ENCODE measurements at regions not wholly inside any gene's neighbourhood (a gene's known extent, or its start where the extent isn't known, plus 50 kb on each side); places are given as distances from the start of the nearest gene placed in this dataset.

DNA sequence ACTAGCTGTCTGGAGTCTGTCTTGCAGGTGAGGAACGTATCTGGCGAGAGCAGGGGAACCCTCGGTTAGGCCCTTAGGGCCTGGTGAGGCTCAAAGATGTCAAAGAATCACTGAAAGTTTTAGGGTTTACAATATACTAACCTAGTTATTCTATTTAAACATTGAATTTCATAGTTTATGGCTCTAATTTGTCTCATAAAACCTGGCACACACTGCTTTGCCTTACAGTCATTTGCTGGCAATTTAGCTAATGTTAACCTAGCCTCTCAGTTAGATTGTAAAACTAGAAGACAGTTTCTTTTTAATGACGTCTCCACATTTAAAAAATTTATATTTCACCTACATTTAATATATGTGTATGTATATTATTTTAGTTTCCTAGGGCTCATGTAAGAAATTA is 89.6 kb upstream of the DOCK10 start:
- DNase-seq = no peak

DNA sequence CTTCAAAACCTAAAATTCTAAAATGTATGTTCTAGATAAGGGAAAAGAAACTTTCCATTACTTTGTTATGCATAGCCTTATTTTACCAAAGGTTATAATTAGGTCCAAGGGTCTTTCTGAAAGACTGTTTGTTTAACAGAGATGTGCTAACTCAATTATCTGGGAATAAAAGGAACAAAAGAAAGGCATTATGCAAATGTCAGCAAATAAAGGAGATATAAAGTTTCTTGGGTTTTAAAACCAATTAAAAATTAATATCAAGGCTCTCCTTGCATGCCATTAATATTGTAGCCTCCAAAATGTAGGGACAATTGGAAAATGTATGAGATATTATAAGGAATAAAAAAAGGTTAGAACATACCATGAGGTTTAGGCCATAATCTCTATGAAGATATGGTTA is 87.8 kb upstream of the DOCK10 start:
- DNase-seq = no peak

DNA sequence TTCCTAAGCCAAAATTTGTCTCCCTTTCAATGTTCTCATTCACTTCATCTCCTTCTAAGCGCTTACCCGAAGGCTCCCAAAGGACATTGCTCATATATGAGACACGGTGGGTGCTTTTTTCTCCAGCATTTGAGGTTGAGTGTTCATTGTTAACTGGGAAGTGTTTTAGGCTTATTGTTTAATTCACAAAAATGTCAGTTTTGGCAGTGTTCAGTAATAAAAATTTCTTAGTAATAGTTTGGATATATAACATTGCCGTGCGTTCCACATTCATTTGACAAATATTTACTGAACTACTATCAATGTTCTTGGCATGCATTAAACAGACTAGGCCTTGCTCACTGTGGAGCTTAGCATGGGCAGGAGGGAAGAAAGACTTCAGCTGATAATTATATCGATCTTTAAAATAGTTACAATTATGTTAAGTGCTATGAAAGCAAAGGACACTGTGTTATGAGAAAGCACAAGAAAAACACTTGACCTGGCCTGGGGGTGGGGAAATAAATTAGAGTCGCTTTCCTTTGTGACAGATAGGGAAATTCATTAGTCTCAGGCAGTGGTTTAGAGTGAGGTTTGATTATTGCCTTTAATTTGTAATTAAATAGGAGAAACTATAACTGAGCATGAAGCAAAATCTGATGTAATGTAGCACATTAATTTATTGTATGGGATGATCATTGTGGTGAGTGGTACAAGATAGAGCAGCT is 82.2 kb upstream of the DOCK10 start:
- DNase-seq = no peak

DNA sequence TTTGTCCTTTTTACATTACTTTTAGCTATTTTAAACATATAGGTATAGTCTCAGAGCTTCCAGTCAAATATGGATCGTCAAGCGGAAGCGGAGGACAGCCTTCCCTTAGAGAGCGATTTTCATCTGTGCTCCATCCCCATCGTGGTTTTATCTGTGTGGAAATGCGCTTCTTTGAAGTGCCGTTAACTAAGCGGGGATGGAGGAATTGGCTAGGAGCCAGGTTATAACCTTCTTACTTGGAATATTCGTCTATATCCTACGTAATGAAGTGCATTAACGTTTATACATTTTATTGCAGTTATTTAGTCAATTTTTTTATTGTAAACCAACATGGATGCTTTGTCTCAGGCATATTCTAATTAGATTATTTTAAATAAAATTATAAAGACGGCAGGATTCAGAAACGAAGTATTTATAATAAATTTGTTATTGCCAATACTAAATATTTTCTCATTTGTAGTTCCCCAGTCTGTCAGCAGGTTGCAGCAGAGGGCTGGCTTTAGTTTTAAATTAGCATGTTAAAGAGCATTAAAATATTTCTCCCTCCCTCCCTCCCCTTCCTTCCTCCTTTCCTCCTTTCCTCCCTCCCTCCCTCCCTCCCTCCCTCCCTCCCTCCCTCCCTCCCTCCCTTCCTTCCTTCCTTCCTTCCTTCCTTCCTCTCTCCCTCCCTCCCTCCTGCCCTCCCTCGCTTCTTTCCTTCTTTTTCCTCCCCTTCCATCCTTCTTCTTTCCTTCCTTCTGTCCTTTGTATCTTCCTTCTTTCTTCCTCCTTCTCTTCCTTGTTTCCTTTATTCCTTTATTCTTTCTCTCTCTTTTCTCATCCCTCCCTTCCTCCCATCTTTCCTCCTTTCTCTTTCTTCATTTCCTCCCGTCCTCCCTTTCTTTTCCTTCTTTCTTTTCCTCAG is 80.6 kb upstream of the DOCK10 start:
- peak; percentile 31 for DNase-seq

DNA sequence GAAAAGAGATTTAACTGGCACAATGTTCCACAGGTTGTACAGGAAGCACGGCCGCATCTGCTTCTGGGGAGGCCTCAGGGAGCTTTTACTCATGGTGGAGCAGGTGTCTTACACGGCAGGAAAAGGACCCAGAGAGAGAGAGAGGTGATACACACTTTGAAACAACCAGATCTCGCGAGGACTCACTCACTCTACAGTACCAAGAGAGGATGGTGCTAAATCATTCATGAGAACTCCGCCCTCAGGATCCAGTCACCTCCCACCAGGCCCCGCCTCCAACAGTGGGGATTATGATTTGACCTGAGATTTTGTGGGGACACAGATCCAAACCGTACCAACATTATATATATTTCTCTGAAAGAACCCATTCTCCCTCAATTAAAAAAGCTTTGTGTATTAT is 79.7 kb upstream of the DOCK10 start:
- no peak for DNase-seq

DNA sequence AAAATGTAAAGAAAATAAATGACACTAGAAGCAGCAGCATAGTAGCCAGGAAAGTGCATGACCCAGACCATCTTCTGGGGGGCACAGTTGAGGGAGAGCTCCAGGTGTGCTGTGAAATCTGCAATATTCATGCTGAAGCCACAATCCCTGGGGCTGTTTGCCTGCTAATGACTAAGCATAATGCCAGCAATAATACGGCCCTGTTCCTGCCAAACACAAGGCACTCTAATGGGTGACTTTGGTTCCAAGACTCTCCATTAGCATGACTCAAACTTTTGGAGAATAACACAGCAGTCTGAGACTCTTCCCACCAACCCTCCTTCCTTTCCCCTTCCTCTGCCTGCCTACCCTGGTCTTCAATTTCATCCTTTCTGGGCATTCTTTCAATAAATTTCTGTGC is 77.9 kb upstream of the DOCK10 start:
- DNase-seq = no peak

DNA sequence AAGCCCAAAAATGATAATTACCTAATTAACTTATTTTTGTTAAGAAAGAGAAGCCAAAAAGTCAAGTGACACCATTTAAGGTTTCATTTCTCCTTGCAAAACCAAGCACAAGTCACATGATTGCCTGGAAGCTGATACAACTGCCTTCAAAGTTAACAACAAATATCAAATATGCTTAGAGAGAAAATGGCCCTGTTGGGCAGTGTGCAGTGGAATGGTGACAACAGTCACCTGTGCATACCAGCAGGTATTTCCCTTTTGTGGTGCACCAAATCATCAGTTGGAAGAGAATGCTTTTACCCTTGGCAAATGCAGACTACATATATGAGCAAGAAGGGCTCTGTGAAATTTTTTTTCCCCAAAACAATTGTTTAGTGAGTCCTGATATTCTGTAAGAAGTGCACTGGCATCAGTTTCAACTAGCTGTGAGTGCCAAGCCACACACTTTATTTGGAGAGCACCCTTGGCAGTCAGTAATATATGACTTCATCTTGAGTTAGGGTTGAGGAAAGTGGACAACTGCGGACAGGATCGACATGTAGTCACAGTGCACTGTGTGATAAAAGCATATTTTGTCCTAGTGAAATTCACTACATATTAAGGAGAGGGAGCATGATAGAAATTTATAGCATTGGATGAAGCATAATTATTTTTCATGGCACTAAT is 74.9 kb upstream of the DOCK10 start:
- no peak for DNase-seq

DNA sequence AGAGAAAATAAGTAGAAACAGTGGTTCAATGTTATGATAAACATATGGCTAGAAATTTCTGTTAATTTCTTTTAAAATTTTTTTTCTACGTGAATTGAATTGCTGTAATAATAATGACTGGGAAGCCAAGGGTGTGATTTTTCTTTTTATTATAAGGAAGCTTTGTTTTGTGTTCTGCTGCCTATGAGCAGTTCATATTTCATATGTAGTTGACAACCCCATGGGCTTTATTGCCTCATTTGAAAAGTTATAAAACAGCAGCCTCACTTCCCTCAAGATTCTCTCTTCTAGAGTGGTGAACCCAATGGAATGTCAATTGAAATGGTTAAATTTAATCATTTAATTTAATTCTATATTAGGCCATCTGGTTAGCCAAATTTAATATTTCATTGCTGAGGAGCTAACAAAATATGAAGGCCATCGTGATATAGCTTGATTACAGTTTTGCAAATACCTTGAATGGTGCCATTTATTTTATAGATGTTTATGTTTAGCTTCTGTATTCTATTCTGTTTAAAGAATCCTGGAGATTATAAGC is 72.6 kb upstream of the DOCK10 start:
- no peak for DNase-seq

DNA sequence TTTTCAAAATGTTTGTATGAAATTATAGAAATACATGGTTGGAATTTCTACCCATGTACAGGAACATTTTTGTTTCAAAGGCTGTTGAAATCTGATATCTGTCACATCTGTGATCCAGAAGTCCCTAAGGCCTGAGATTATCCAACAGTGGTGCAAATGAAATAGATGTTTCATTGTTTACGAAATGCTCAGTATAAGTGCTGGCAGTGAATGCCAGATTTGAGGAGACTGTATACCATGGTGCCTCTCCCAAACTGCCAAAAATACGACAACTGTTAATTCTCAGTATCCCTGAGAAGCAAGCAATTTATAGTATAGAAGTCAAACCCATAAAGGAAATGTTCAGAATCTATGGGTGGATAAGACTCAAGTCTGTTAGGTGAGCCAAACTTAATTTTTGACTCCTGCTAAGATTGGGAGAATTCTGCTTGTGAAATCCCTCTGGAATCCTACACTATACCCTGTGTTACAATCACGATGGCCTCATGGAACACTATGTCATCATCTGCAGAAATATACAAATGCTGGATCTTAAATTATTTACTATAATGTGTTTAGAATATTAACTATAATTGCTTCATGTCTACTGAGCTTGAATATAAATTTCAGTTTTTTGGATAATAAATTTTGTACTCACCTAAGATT is 71.2 kb upstream of the DOCK10 start:
- DNase-seq = no peak

DNA sequence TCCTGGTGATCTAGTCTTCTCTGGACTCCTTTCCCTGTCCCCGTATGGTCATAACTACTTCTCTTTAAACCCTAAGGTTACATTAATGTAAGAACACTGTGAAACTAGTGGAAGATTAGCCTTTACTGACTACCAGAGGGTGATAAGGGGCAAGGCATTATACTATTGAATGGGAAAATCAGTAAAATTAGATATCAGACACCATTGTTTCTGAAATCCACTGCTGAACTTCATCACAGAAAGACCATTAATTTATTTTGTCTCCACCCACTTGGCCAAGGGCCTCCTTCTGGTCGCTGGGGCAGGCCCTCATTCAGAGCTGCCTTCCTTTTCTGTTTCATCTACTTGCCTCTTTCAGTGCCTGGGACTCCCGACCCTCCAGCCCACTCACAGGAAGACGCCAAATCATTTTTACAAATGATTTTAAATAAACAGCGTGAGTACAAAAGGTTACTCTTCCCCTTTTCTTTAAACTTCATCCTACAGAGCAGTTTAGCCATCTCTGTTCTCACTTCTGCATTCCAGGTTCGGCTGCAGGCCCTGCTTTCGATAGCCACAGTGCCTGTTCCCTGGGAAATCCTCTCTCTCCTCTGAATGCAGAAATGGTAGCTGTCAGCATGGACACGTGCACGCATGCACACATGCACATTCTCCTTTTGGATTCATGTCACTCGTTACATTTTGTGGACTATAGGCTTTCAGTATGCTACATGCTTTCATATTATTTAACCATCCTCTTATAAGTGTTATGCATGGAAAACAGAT is 70.3 kb upstream of the DOCK10 start:
- DNase-seq = peak; percentile 3

DNA sequence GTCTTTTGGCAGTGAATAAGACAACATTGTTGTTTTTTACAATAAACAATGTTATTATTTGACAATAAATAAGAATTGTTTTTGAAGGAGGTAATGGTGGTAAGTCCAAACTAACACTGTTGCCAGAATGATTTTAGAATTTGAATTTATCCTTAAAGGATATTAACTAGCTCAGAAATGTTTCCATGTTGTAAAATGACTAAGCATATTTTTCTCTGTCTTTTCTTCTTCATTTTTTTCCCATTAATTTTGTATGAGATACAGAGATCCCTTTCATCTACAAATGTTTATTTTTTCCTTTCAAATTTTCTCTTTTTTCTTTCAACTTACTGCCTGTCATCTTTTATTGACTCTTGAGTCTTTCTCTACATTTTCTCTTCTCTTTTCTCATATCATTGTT is 66.5 kb upstream of the DOCK10 start:
- no peak for DNase-seq

DNA sequence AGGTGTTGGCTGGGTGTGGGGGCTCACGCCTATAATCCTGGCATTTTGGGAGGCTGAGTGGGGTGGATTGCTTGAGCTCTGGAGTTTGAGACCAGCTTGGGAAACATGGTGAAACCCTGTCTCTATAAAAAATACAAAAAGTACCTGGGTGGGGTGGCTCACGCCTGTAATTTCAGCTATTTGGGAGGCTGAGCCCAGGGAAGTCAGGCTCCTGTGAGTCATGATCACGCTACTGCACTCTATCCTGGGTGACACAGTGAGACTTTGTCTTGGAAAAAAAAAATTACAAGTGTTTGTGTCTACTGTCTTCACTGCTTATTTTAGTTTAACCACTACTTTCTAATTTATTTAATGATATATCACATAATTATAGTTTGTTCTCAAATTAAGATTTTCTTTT is 62.7 kb upstream of the DOCK10 start:
- no peak for DNase-seq

DNA sequence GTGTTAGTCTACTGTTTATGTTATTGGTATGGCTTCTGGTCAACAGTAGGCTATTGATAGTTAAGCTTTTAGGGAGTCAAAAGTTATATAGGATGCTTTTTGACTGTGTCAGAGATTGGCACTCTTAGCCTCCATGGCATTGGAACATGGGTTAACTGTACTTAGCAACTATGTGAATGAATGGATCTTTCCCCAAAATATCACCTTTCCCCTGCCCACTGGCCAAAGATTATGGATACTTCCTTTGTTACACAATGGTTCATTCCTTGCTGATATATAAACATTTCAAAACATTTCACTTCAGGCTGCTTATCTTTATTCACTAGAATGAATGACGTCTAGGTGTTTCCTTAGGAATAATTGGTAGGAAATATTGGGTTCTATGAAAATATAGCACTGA is 62.1 kb upstream of the DOCK10 start:
- no peak for DNase-seq

DNA sequence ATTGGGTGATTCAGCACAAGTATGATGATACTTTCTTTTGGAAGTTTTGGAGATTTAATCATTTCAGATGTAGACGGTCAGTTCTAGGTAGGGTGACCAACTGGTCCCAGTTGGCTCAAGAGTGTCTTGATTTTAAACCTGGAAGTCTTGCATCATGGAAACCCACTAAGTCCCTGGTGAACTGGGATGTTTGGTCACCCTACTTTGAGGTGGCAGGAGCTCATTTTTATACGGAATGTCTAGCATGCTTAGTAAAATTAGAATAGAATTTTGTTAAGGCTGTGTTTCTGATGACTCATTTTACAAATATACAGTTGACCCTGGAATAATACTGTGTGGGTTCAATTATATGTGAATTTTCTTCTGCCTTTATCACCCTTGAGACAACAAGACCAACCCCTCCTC is 61.5 kb upstream of the DOCK10 start:
- DNase-seq = no peak

DNA sequence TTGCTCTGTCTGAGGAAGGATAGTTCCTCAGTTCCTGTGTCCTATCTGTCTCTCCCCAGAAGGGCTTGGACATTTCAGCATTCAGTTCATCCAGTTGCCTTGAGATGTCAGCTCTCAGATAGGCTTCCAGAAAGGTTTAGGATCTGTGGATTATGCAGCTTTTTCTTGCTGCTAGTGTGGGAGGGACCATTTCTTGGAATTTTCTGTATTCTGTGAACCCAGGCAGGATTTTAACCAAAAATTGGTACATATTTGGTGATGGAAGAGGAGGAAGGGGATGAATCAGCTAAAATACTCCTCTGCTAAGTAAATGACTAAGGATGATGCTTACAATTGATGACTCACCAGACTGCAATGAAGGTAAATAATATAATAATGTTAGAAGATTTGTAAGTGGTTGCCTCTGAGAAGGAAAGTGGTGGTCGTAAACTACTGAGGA is 58.6 kb upstream of the DOCK10 start:
- no peak for DNase-seq

DNA sequence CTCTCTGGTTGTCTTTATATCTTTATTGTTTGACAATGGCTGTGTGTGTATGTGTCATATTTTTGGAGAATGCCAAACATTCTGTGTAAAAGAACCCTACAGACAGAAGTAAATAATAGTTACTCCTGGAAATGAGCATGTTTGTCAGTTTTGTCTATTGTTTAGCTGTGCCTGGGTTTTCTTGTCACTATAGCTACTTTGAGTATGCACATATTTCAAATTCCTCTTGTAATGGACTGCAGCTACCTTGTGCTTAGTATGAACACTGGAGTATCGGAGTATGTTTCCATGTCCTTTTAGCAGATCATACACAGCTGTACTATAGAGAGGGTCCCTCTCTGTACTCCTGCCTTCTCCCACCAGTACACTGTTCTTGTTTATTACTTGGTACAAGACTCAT is 58.0 kb upstream of the DOCK10 start:
- DNase-seq = no peak

DNA sequence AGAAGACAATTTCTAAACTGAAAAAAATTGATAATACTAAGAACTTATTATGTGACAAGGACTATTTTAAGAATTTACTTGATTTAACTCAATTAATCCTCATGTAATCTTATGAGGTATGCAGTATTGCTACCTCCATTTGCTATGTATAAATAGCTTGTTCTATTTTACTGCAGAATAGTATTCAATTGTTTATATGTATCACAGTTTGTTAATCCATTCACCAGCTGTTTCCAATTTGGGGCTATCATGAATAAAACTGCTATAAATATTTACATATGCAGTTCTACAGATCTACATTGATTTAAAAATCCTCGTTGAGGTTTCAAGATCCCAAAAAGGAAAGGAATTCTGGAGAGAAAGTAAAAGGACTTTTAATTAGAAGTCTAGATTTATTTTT is 54.8 kb upstream of the DOCK10 start:
- DNase-seq = no peak
